Tibial artery (tissue), 4 donors: ENCODE measurements at regions not wholly inside any gene's neighbourhood (a gene's known extent, or its start where the extent isn't known, plus 50 kb on each side); places are given as distances from the start of the nearest gene placed in this dataset.

Experiments used
- DNase-seq, 2 donors: peaks; one replicate each; pipeline ENCODE4 v3.0.0-alpha.2; 2019
- H3K27ac ChIP-seq, 2 donors: fragments of 200-600 bp; sonication (generic) in 1 of 2; 1 replicate in 1 of 2; 2 replicates in 1 of 2; pipeline ENCODE4 v1.5.1; 2018 to 2019; ENCODE audit warnings: mild to moderate bottlenecking in 1 of 2
- H3K27me3 ChIP-seq, 2 donors: fragments of 200-600 bp; sonication (generic) in 1 of 2; one replicate each; pipeline versions ENCODE4 v1.5.1 to v1.6.0; 2016 to 2019
- H3K36me3 ChIP-seq, 3 donors: fragments of 200-600 bp; sonication (generic) in 2 of 3; one replicate each; pipeline ENCODE4 v1.5.1; 2016 to 2019; ENCODE audit warnings: mild to moderate bottlenecking in 2 of 3
- H3K4me1 ChIP-seq, 4 donors: fragments of 200-600 bp; sonication (generic) in 2 of 4; 1 replicate in 3 of 4; 2 replicates in 1 of 4; pipeline ENCODE4 v1.5.1; 2016 to 2019
- H3K4me3 ChIP-seq, 2 donors: fragments of 200-600 bp; sonication (generic) in 1 of 2; 1 replicate in 1 of 2; 2 replicates in 1 of 2; pipeline ENCODE4 v1.5.1; 2018 to 2019; ENCODE audit warnings: mild to moderate bottlenecking in 2 of 2
- H3K9me3 ChIP-seq, 3 donors: fragments of 200-600 bp; sonication (generic) in 1 of 3; one replicate each; pipeline ENCODE4 v1.5.1; 2016 to 2019
- intact Hi-C: fragments of 100-400 bp; cut with DNase I; formaldehyde crosslinking; loops from one replicate; pipeline ENCODE4 v1.15.0; 2023; ENCODE audit warnings: low total_unique reads
- TF ChIP-seq, protein P1 (sequence below), 2 experiments: fragments of 200-600 bp in 1 of 2; fragments of 450-650 bp in 1 of 2; IDR thresholded peaks; one replicate each; pipeline ENCODE4 v1.5.1; 2017 to 2019; ENCODE audit warnings: antibody characterized with exemption in 2 of 2, mild to moderate bottlenecking in 1 of 2, moderate library complexity in 1 of 2

DNA sequence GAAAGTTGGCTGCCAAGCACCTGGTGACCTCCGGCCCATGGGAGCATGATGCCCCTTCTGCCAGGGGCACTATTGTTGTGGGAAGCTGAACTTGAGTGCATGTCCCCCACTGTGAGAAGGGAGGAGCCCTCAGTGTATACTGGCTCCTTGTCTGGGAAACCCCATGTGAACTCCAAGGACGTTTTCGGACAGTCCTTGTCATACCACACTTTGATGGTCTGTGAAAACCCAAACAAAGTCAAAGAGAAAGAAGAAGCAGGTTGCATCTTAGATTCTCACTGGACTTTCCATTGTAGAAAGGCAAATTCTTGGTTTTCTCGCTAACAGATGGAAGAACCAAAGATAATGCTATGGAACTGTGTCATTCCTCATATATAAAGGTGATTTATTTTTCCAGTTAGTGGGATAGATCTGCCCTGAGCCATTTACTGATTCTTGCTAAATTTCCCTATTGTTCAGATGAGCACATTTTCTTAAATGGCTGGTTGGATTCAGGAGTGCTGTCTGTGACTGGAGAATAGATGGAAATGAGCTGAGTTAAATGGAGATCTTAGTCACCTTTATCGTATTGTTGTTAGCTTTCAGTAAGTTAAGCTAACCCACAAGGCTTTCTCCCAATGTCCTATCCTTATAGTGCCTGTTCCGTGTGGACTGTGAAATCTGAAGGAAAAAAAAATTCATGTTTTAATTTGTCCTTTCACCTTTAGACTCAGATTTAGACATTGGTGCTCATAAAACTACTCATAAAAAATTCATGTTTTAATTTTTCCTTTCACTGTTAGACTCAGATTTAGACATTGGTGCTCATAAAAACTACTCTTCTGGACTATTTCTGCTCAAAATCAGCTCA is 166.6 kb downstream of the ACTR3 start:
- Histone ChIP-seq H3K27me3 (no peaks in the 10 kb centered on the region), H3K27ac (no peak overlapping the region), H3K4me1 (no peaks in the 10 kb centered on the region), H3K4me3 (no peak overlapping the region), H3K36me3 (no peaks in the 10 kb centered on the region), H3K9me3 (no peaks in the 10 kb centered on the region)
- TF ChIP-seq, protein P1, sequence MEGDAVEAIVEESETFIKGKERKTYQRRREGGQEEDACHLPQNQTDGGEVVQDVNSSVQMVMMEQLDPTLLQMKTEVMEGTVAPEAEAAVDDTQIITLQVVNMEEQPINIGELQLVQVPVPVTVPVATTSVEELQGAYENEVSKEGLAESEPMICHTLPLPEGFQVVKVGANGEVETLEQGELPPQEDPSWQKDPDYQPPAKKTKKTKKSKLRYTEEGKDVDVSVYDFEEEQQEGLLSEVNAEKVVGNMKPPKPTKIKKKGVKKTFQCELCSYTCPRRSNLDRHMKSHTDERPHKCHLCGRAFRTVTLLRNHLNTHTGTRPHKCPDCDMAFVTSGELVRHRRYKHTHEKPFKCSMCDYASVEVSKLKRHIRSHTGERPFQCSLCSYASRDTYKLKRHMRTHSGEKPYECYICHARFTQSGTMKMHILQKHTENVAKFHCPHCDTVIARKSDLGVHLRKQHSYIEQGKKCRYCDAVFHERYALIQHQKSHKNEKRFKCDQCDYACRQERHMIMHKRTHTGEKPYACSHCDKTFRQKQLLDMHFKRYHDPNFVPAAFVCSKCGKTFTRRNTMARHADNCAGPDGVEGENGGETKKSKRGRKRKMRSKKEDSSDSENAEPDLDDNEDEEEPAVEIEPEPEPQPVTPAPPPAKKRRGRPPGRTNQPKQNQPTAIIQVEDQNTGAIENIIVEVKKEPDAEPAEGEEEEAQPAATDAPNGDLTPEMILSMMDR (IDR thresholded peaks at IDR 0.05): no peak
- DNase-seq: no peak
- intact Hi-C loops: no loop called here

DNA sequence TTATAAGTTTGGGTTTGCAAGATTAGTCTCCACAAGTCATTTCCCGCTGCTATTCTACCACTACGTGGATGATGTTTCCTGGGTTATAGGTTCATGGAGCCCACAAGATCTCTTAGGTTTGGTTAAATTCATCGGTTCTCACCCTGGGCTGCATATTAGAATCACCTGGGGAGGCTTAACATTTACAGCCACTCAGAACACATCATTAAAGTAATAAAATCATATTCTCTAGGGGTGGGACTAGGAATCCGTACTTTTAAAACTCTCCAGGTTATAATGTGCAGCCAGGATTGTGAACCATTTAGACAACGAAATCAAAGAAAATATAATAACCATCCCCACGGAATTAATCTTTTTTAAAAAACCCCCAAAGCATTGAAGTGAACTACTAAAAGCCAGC is 167.7 kb downstream of the ACTR3 start:
- TF ChIP-seq, protein P1 (IDR thresholded peaks at IDR 0.05): no peak
- DNase-seq: no peak
- no peaks in the 10 kb centered on the region for H3K9me3 ChIP-seq
- intact Hi-C loops: no loop called here
- H3K36me3 ChIP-seq: no peaks in the 10 kb centered on the region
- no peaks in the 10 kb centered on the region for H3K4me1 ChIP-seq
- H3K27me3 ChIP-seq: no peaks in the 10 kb centered on the region
- no peak overlapping the region for H3K4me3 ChIP-seq
- no peak overlapping the region for H3K27ac ChIP-seq

DNA sequence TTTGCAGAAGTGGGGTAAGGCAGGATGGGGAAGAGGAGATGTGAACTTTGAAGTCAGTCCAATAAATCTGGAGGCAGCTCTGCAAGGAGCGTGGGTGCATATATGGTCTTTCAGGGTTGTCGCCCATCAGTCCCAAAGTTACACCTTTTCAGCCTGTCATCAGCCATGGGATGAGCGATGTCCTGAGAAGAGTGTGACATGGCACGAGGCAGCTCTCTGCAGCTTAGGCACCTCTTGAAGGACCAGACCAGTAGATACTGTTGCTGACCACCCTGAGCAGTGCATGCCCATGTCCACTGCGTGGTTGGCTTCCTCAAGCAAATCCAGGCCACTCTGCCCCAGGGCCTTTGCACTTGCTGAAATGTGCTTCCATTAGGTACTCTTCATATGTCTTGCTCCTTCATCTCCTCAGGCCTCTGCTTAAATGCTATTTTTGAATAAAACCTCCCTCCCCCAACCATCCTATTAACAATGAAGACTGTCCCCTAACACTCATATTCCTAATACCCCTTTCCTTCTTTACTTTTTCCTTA is 171.7 kb downstream of the ACTR3 start:
- Histone ChIP-seq H3K27me3 (no peaks in the 10 kb centered on the region), H3K36me3 (no peaks in the 10 kb centered on the region), H3K4me3 (no peak overlapping the region), H3K4me1 (no peaks in the 10 kb centered on the region), H3K9me3 (no peaks in the 10 kb centered on the region), H3K27ac (no peak overlapping the region)
- intact Hi-C loops: no loop called here
- TF ChIP-seq, protein P1 (IDR thresholded peaks at IDR 0.05): no peak
- no peak for DNase-seq

DNA sequence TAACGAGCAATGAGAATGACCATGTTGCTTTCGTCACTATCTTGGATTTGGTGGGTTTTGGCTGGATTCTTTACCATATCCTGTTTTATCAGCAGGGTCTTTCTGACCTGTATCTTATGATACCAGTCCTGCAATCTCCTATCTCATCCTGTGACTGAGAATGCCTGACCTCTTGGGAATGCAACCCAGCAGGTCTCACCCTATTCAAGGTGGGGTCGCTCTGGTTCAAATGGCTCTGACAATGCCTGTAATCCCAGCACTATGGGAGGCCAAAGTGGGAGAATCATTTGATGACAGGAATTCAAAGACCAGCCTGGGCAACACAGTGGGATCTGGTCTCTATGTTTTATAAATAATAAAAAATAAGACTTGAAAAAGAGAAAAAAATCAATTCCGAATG is 173.5 kb downstream of the ACTR3 start:
- Histone ChIP-seq H3K4me3 (no peak overlapping the region), H3K27ac (no peak overlapping the region), H3K27me3 (no peaks in the 10 kb centered on the region), H3K36me3 (no peaks in the 10 kb centered on the region), H3K4me1 (no peaks in the 10 kb centered on the region), H3K9me3 (no peaks in the 10 kb centered on the region)
- TF ChIP-seq, protein P1 (IDR thresholded peaks at IDR 0.05): no peak
- intact Hi-C loops: no loop called here
- DNase-seq: no peak

DNA sequence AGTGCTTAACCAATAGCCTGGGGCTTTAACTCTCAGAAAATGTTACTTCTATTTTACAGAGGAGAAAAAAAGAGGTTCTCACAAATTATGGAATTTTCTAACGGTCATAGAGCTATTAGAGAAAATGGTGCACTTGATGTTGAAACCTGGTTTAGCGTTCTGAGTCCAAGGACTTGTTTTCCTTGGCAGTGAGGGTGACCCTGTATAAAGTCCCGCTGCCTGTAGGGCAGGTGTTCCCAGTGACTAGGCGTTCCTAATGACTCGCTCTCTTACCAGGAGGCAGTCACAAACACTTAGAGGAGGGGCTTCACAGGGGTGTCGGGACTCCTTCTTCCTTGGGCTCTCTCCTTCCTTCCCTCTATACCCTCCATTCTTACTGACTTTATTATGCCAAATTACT is 175.8 kb downstream of the ACTR3 start:
- no peaks in the 10 kb centered on the region for H3K9me3 ChIP-seq
- no peaks in the 10 kb centered on the region for H3K36me3 ChIP-seq
- H3K27me3 ChIP-seq: no peaks in the 10 kb centered on the region
- no peak for DNase-seq
- H3K27ac ChIP-seq: no peak overlapping the region
- no peaks in the 10 kb centered on the region for H3K4me1 ChIP-seq
- intact Hi-C loops: no loop called here
- TF ChIP-seq, protein P1 (IDR thresholded peaks at IDR 0.05): no peak
- no peak overlapping the region for H3K4me3 ChIP-seq
